ENCODE measurements at regions not wholly inside any gene's neighbourhood (a gene's known extent, or its start where the extent isn't known, plus 50 kb on each side); places are given as distances from the start of the nearest gene placed in this dataset.
"Not testable (repeated sequence)": the region's sequence is repeated elsewhere in the genome, so short reads cannot be mapped to it uniquely, and the experiment has no call there.

DNA sequence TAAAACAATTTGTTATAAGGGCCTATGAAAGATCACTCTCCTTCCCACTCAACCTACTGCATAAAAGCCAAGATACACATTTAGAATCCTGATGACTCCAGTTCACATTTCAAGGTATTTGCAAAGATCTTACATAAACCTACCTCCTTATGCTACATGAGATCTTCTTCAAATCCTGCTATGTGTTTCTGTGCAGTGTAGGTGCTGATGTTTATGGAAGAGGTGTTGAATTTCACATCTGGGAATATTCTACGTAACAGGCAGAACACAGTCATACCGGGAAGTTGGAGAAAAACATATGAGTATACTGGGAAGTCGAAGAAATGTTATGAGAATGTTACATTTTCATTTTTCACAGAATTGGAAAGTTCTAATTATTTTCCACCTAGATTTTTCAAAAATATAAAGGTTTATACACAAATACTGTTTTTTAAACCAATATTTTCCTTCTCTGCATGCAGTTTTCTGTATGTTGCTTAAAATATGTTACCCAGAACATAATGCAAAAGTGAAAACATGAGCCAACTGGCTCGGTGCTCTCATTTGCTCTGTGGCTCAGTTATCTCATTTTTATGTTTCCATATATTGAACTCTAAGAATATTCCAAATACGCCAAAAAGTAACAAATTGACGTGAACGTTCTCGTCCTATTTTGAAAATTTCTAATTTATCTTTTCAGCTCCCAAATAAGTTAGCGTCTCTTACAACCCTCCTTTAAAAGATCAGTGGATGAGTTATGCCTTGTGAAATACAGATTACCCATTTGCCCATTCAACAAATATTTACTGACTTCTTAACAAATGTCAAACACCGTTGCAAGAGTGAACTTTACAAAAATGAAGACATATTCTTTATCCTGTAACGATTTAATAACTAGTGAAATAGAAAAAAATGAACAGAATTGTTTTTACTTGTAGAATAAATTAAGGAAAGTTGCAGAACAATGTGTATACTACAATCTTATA, 899.3 kb downstream of the STIM2 start:
- intact Hi-C loops (cut with DNase I): no loop called here
- DNase-seq: peak in 1 of 42 donors; percentile 4

- intact Hi-C loops (cut with DNase I): no loop called here
- DNase-seq: no peak
Observed at GRCh38 chr4:27763830-27764525, 903.3 kb downstream of the STIM2 start.

DNA sequence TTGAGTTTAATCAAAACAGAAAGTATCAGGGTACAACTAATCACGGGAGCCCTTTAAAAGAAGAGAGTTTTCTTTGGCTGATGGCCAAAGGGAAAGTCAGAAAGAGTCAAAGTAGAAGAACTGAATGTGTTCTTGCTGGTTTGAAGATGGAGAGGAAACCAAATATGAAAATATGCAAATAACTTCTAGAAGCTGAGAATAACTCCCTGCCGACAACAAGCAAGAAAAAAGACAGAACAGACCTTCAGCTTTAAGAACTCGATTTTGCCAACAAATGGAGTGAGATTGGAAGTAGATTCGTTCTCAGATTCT, 903.8 kb downstream of the STIM2 start:
- DNase-seq: no peak
- intact Hi-C loops (cut with DNase I): no loop called here

- intact Hi-C loops (cut with DNase I): no loop called here
- DNase-seq: peak in 1 of 42 donors; percentile 7
Observed at GRCh38 chr4:27770895-27771294, 910.3 kb downstream of the STIM2 start.

- DNase-seq: no peak
- intact Hi-C loops (cut with DNase I): no loop called here
Observed at GRCh38 chr4:27775156-27775555, 914.5 kb downstream of the STIM2 start.

DNA sequence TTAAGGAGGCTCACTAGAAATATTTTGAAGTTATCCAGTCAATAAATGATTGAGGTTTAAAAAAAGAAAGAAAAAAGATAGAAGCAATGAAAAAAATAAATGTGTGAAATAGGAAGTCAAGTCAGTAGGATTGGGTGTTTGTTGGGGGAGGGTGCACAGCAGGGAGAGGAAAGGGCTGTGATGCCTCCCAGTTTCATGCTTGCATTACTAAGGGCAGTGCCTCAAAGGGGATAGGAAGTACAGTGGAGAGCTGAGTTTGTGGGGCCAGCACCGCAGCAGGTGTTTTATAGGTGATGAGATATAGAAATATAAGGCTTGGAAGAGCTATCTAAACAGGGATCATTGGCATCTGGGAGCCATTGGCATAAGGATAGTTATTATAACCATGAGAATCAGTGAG, 919.2 kb downstream of the STIM2 start:
- intact Hi-C loops (cut with DNase I): no loop called here
- DNase-seq: no peak

- no peak for DNase-seq
- intact Hi-C loops (cut with DNase I): no loop called here
Observed at GRCh38 chr4:27787195-27787594, 926.6 kb downstream of the STIM2 start.

DNA sequence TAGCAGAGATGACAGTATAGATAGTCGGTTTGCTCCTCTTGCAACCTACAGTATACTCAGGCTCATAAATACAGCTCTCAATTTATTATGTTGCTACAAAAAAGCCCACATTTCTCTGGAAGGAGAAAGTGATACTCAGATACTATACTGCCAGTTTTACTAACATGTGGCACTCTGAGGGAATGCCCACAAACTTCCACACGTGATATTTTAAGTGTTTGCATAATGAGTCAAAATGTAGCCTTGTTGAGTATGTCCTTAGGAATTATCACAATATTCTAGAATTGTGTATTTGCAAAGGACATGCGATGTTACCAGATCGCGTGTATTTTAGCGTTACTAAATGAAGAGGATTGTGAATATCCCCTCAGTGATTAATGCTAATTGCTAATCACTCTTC, 929.1 kb downstream of the STIM2 start:
- intact Hi-C loops (cut with DNase I): no loop called here
- no peak for DNase-seq

DNA sequence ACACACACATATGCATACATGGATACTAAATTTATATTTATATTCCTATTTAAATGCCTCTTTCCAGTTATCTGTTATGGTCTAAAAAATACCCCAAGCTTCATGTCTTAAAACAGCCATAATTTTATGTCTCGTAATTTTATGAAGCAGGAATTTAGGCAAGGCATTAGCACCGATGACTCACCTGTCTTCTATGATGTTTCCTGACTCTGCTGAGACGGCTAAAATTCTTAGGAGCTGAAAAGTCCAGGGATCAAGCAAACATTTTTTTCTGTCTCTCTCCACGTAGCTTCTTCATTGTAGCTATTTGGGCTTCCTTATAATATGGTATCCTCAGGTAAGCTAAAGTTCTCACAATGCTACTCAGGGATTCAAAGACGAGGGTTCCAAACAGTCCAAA, 930.3 kb downstream of the STIM2 start:
- no peak for DNase-seq
- intact Hi-C loops (cut with DNase I): no loop called here

- intact Hi-C loops (cut with DNase I): no loop called here
- DNase-seq: no peak
Observed at GRCh38 chr4:27791640-27792039, 931.0 kb downstream of the STIM2 start.

GRCh38 chr4:27807207-27807606, 946.6 kb downstream of the STIM2 start:
- intact Hi-C loops (cut with DNase I): no loop called here
- no peak for DNase-seq

GRCh38 chr4:27811948-27812347, 951.3 kb downstream of the STIM2 start:
- no peak for DNase-seq
- intact Hi-C loops (cut with DNase I): no loop called here

DNA sequence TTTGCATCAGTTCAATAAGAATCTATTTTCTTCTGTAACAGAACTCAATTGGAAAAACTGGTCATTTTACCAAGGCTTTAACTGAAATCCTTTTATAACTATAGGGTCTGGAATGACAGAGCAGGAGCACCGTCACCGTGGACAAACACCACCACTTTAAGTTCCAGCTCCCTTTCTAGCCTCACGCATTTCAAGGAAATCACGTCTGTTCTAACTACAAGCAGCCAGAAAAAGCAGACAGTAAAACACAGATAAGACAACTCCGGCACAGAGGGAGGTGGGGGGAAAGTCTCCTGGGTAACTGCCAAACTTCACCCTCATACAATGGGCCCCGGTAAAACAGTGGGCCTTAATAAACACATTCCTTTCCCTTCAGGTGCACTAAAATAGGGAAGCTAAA, 952.6 kb downstream of the STIM2 start:
- DNase-seq; intact Hi-C loops (cut with DNase I): not testable (repeated sequence)

DNA sequence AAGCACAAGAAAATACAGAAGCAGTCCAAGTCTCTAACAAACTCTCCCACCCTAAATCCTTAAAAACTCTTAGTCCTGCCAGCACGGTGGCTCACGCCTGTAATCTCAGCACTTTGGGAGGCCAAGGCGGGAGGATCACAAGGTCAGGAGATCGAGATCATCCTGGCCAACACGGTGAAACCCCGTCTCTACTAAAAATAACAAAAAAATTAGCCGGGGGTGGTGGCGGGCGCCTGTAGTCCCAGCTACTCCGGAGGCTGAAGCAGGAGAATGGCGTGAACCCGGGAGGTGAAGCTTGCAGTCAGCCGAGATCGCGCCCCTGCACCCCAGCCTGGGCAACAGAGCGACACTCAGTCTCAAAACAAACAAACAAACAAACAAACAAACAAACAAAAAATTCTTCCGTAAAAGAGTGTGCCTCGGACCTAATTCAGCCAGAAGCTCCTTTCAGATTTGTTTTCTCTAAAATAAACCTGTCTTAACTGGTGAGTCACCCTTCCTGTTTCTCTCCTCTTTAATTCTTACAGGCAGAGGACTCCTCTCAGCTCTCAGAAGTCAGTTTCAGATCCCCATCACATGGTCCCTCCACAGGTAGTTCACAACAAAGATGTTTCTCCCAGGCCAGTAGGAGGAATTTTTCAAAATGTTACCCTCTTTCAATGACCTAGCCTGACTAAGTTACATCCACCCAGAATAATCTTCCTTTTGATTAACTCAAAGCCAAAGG, 953.2 kb downstream of the STIM2 start:
- DNase-seq; intact Hi-C loops (cut with DNase I): not testable (repeated sequence)

DNA sequence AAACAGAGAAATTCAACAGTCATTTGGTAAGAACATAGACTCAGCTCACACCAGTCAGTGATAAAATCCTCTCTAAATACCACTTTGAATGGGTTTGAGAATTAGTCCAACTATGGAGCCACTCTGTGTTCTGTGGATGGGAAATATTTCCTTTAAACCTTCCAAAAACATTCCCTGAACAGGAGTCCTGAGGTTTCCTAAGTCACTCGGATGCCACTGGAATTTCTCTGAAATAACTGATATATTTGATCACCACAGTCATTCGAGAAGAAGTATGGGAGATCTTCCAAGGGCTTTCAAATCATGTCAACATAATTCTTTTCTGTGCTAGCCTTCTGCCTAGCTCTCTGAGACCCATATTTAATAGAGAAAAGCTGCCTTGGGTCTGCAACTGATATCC, 958.6 kb downstream of the STIM2 start:
- no peak for DNase-seq
- intact Hi-C loops (cut with DNase I): no loop called here

DNA sequence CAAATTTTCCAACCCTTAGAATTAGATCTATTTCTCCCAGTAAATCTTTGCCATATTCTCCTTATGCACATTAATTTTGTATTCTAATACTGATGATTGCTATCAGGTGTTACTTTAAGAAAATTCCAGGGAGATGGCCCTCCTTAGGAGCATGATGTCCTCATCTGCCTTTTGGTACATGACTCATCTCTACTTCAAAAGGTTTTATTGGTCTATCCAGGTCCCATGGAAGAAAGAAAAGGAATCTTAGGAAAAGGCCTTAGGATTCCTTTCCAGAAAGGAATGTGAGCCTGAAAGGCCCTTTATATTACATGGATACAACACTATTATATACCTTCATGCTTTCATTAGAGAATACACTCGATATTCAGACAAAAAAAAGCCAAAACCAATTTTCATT, 968.2 kb downstream of the STIM2 start:
- no peak for DNase-seq
- intact Hi-C loops (cut with DNase I): no loop called here

- no peak for DNase-seq
- intact Hi-C loops (cut with DNase I): no loop called here
Observed at GRCh38 chr4:27830251-27830650, 969.6 kb downstream of the STIM2 start.

GRCh38 chr4:27835851-27836250, 975.2 kb downstream of the STIM2 start:
- intact Hi-C loops (cut with DNase I): no loop called here
- DNase-seq: no peak

DNA sequence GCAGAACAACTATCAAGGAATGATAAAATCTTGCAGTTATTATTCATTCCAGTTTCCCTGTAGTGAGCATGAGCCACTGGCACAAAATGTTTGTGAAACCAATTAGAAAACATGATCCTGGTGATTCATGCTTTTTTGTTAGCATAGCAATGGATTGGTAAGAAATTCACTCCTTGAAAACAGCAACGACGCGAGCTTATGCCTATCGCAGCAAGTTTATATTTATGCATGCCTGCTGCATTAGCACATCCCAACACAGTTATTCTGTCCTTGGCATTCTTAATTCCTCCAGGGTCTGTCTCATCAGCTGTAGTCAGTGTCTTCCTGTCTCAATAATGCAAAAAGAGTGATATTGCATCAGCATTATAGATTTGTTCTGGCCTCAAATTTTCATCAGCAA, 975.9 kb downstream of the STIM2 start:
- no peak for DNase-seq
- intact Hi-C loops (cut with DNase I): no loop called here

- intact Hi-C loops (cut with DNase I): no loop called here
- DNase-seq: no peak
Observed at GRCh38 chr4:27843776-27844175, 983.1 kb downstream of the STIM2 start.

Measured in head of caudate nucleus (tissue), 42 donors.